ENCODE measurements at regions not wholly inside any gene's neighbourhood (a gene's known extent, or its start where the extent isn't known, plus 50 kb on each side); places are given as distances from the start of the nearest gene placed in this dataset.
A peak's percentile ranks its signal among the peaks of the same experiment; 100 is the strongest.
"Not testable (repeated sequence)": the region's sequence is repeated elsewhere in the genome, so short reads cannot be mapped to it uniquely, and the experiment has no call there.

DNA sequence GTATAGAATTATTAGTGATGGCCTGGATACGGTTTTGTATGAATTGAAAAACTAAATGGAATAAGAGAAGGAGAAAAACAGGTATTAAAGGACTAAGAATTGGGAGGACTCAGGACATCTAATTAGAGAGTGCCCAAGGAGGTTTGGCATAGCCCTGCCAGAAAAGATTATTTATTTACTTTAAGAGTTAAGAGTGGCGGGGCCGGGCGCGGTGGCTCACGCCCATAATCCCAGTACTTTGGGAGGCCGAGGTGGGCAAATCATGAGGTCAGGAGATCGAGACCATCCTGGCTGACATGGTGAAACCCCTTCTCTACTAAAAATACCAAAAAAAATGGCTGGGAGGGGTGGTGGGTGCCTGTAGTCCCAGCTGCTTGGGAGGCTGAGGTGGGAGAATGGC, 115.2 kb upstream of the KCNJ3 start:
- not testable (repeated sequence) for DNase-seq

DNA sequence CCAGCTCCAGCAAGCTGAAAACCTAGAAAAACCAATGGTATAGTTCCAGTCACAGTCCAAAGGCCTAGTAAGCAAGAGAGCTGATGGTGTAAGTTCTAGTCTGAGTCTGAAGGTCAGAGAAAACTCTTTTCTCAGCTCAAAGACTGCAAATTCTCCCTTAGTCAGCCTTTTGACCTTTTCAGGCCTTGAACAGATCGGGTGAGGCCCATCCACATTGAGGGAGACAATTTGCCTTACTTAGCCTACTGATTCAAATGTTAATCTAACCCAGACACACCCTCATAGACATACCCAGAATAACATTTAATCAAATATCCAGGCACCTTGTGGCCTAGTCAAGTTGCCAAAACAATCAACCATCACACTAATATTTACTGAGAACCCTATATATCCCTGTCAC, 110.8 kb upstream of the KCNJ3 start:
- no peak for DNase-seq

DNA sequence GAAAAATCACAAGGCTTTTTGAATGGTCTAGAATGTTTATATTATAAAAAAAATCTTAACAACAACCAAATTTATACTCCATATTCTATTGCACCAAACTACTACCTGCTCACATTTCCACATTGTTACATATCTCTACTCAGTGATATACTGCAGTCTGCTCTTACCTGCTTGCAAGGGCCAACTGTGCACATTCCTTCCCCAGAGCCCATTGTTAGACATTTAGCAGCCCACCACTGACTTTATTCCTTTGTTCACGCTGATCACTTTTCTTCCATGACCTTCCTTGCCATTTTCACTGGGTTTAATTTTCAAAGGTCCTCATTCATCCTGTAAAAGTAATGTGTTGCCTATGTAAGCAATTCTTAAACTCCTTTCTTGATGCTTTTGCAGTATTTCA, 109.7 kb upstream of the KCNJ3 start:
- DNase-seq = no peak

DNA sequence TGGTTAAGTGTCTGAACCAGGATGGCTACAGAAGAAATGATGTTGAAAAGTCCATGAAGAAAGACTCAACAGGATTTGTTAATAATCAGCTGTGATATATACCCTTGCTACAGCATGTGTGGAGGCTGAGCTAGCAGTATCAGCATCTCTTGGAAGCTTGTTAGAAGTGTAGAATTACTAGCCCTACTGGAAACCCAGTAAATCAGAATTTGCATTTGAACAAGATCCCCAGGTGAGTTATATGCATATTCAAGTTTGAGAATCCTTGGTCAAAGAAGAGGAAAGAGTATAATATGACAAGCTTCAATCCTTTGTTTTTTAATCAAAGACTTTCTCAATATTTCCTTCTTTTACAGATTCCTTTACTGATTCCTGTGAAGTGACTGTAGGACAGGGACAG, 109.0 kb upstream of the KCNJ3 start:
- no peak for DNase-seq

DNA sequence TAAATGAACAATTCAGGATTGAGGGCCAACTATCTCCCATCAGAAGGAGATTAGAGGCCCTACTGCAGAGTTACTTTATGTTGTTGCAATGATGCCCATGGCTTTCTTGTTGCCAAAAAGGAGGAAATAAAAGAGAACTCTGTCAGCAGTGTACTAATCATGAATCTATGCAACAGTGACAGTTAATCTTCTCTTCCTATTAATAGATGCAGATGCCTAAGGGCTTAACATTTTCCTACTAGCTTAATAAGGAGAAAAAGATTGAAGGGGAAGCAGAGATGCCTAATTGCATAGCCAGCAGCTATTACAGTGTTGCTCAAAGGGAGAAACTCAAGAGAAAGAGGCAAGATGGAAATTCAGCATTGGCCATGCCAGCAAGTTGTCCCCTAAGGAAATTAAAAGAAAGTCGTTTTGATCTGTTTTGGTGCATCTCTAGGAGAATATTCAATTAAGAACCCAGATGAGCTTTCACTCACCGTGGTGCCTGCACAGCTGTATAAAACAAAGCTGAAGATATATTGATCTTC, 107.1 kb upstream of the KCNJ3 start:
- no peak for DNase-seq

DNA sequence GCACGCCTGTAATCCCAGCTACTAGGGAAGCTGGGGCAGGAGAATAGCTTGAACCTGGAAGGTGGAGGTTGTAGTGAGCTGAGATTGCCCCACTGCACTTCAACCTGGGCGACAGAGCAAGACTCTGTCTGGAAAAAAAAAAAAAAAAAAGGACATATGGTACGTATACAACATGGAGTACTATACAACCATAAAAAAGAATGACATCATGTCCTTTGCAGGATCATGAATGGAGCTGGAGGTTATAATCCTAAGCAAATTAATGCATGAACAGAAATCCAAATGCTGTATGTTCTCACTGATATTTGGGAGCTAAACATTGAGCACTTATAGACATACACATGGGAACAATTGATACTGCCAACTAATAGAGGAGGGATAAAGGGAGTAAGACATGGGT, 99.3 kb upstream of the KCNJ3 start:
- DNase-seq = no peak

DNA sequence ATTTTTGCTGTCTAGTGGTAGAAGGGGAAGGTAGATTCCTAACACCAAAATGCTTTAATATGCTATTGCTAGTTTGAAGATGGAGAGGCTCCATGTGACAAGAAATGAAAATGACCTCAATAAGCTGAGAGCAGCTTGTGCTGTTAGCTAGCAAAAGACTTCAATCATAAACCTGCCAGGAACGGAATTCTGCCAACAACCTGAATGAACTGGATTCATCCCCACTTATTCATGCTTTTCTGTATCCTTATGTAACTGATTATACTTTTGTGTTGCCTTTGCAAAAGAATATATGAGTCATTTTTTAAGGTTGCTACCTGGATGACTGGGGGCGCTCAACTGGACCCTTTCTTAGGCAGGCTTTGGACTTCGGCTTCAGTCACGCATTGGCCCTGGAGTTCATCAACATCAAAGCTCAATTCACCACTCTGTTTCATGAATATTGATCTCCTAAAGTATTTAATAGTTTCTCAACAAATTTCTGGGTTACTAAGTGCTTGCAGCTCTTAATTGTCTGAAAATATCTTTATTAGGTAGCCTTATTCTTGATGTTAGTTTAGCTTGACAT, 97.5 kb upstream of the KCNJ3 start:
- no peak for DNase-seq

DNA sequence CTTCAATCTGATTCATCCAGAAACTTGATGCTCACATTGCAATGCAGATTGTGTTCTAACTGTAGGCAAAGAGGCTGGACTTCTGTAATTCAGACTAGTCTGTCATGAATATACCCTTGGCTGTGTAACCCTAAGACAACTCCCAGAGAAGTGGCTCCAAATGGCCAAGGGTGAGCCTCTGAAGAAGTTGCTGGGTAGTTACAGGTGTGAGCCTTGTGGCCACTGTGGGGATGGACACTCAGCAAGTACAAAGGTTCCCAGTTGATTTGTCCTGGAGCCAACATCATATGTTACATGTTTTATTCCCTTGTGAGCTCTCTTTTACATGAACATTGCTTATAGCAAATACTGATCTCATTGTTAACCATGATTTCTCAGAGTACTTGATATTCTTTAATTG, 94.8 kb upstream of the KCNJ3 start:
- no peak for DNase-seq

DNA sequence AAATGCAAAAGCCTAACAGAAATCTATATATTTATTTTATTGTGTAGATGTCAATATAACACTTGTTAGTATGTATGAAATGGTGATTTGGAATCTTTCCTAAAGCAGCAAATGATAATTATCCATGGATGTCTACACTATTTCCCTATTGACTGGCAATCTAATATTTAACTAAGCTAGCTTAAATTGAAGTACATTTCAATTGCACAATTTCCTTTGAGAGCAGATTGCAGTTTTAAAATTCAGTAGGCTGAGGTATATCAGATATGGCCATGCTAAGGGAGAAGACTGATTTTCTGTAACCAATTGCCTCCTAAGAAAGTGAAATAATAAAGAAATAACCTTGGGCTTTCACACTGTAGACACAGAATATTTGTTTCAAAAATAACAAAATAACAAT, 90.1 kb upstream of the KCNJ3 start:
- no peak for DNase-seq

DNA sequence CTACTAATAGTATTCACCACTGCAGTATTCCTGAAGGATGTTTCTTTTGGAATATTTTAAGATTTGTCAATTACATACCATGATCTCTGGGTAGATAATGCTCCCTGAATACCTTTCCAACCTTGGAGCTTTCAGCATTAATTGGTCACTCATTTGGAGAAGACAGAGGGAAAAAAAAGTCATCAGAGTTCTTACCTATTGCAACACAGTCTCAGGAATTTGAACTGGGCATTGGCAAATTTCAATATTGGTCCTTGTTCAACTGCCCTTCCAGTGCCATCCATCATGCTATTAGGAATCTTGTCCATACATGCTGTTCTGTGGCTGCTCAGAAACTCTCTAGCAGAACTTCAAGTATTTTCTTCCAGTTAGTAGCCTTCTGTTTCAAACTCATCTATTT, 83.6 kb upstream of the KCNJ3 start:
- DNase-seq = no peak

DNA sequence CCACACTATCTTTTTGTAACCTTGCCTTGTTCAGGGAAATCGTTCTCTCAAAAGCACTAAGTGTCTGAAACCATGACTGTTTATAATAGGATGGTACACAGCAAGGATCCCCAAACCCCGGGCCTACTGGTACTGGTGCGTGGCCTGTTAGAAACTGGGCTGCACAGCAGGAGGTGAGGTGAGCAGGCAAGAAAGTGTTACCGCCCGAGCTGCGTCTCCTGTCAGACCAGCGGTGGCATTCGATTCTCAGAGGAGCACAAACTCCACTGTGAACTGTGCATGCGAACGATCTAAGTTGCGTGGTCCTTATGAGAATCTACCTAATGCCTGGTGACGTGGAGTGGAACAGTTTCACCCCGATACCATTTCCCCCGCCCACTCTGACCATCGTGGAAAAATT, 81.8 kb upstream of the KCNJ3 start:
- DNase-seq = no peak

DNA sequence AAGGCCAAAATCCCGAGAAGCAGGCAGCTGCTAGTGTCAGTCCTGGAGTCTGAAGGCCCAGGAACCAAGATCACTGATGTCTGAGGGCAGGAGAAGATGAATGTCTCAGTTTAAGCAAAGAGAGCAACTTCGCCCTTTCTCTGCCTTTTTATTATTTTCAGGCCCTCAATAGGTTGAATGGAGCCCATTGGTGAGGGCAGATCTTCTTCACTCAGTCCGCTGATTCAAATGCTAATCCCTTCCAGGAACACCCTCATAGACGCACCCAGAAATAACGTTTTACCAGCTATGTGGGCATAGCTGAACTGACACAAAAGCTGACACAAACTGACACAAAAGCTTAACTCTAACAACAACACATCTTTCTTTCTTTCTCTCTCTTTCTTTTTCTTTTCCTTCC, 78.0 kb upstream of the KCNJ3 start:
- no peak for DNase-seq

DNA sequence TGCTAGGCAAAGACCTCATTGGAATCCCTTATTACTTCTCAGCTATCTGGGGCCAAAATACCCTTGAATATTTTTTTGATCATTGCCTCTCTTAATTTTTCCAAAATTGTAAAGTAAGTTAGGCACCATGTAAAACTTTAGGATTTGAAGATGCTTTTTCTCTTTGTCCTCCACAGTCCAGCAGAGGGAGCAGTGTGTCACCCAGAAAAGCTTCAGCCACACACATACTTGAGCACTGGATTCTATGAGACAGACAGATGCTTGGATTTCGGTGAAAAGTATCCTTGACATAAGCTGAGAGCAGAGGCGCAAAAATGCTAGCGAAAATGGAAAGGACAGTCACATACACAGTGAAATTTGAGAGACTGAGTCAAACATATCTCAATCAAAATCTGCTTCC, 74.7 kb upstream of the KCNJ3 start:
- peak; percentile 86 for DNase-seq

DNA sequence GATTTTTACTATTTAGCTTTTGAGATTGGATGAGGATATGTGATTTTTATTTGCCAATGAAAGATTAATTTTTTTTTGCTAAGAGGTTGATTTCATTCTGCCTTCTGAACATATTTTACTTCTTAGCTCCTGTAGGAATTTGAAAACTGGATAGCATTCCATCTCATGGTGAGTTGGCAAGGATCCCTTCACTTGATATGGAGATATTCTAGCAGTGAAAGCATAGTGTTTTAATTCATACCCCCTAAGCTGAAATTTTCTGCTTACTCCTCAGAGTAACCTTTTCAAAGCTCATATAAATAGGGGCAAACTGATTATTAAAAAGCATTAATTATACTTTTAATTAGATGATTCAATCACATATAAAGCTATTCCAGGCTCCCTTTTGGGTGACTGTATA, 61.0 kb upstream of the KCNJ3 start:
- no peak for DNase-seq

DNA sequence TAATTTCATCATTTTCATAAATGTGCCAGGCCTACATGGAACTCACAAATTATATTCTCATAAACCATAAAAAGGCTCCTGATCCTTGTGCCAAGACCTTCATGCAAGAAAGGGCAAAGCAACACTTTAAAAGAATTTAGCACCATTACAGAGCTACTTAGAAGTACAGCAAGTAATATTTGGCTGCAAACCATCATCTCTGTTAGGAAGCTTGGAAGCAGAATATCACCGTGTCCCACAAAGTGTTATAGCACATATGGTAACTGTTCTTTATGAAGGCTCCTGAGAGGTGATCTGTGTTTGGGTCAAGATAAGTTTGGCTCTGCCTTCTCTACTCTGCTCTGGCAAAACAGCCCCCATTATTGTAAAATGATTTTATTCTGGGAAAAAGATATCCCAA, 59.7 kb upstream of the KCNJ3 start:
- no peak for DNase-seq

DNA sequence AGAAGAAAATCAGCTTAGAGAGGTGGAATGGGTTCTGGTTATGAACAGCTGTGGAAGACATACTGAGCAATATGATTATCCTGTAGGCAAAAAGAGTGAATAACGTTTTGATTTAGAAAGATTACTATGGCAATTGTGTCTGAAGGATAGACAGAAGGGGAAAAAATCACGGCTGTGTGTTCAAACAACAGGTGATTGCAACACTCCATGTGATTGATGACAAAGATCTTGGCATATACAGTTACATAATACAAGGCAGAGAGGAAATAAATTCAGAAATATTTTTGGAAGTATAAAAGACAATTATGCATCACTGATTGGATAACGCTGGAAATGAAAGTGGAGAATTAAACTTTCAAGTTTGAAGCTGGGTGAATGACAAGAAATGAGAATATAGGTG, 58.5 kb upstream of the KCNJ3 start:
- DNase-seq = no peak

Data from NCI-H748 treated with DMSO at 0.1 percent for 48 hours (cell line).